BJ (cell line): ENCODE measurements at regions not wholly inside any gene's neighbourhood (a gene's known extent, or its start where the extent isn't known, plus 50 kb on each side); places are given as distances from the start of the nearest gene placed in this dataset.
"Not testable (repeated sequence)": the region's sequence is repeated elsewhere in the genome, so short reads cannot be mapped to it uniquely, and the experiment has no call there.

Experiments used
- CTCF ChIA-PET: fragments of 350-600 bp; formaldehyde crosslinking; extraction: SDS; loops from one replicate; lab custom pipeline; 2021; ENCODE audit warnings: antibody characterized with exemption, inconsistent platforms; lab: Yijun Ruan, JAX
- POLR2A ChIA-PET: fragments of 300-600 bp; sonication (Branson Sonifier 250); formaldehyde crosslinking; extraction: SDS; loops from one replicate; lab custom pipeline; 2021; ENCODE audit warnings: antibody characterized with exemption; lab: Charles Lee
- DNase-seq: peaks from one replicate; pipeline ENCODE4 v3.0.0-alpha.2; 2011; ENCODE audit warnings: low read depth
- H3K27me3 ChIP-seq: 2 replicates; pipeline ENCODE4 v1.6.0; 2011; ENCODE audit warnings: low read length; ENCODE audit not compliant: control insufficient read depth, insufficient read depth
- H3K36me3 ChIP-seq: 2 replicates; pipeline ENCODE4 v1.5.1; 2011; ENCODE audit warnings: low read length; ENCODE audit not compliant: control insufficient read depth, insufficient read depth
- H3K4me3 ChIP-seq: 2 replicates; pipeline ENCODE4 v1.5.1; 2011; ENCODE audit warnings: low read depth, mild to moderate bottlenecking, control low read depth, low read length
- TF ChIP-seq, protein P1 (sequence below): IDR thresholded peaks from 2 replicates; pipeline ENCODE4 v1.5.1; 2011; ENCODE audit warnings: low read depth, mild to moderate bottlenecking, control low read depth, inconsistent platforms, low read length, moderate library complexity; ENCODE audit not compliant: insufficient read depth

DNA sequence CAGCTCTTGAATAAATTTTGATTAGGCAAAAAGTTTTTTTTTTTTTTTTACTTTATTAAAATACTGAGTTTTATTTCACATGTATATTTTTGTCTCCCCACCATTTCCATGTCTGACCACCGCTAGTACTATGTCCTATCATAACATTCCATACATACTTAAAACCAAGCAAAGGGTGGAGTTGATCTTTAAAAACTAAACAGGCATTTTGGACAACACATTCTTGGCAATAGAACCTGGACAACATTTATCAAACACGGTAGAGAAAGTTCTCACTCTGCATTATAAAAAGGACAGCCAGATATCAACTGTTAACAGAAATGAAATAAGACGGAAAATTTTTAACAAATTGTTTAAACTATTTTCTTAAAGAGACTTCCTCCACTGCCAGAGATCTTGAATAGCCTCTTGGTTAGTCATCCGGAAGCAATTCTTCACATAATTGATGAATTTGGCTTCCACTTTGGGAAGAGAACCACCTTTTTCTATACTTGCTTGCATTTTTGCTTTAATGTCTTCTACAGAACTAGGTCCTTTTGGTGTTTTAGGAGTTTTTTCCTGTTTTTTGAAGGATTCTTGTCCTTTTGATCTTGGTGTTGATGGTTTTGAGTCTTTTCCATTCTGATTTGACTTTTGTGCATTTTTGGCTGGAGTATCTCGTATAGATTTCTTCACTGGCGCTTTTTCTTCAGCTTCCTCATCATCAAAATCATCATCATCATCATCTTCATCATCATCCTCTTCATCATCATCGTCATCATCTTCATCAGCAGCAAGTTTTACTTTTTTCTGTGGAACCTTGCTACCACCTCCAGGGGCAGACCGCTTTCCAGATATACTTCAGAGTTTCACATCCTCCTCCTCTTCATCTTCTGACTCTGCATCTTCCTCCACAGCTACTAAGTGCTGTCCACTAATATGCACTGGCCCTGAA is 58.7 kb downstream of the POU5F2 start:
- H3K4me3 ChIP-seq, POLR2A ChIA-PET, DNase-seq, H3K27me3 ChIP-seq, H3K36me3 ChIP-seq: not testable (repeated sequence)
- CTCF ChIA-PET: interaction anchor here (0.6 to 0.9 kb wide), 3 partner anchors 16 to 663 kb away, joined by 3 to 4 read pairs (median 4); no protein-coding TSS in a partner anchor

DNA sequence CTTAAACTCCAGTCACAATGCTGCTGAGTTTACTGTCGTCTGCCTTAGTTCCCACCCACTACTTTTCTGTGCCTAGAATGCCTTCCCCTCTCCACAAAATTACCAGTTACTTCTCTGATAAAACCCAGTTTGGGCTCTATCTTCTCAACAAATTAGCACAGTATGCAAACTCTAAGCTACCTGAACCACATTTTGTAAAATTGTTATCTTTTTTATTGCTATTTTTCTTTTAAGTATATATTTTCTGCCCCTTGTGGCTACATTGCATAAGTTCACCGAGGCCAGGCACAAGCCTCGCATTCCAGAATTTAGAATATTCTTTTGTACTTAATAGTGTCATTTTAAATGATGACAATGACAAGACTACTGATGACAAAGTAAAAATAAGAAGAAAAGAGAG is 60.0 kb downstream of the POU5F2 start:
- POLR2A ChIA-PET: no interaction called here

DNA sequence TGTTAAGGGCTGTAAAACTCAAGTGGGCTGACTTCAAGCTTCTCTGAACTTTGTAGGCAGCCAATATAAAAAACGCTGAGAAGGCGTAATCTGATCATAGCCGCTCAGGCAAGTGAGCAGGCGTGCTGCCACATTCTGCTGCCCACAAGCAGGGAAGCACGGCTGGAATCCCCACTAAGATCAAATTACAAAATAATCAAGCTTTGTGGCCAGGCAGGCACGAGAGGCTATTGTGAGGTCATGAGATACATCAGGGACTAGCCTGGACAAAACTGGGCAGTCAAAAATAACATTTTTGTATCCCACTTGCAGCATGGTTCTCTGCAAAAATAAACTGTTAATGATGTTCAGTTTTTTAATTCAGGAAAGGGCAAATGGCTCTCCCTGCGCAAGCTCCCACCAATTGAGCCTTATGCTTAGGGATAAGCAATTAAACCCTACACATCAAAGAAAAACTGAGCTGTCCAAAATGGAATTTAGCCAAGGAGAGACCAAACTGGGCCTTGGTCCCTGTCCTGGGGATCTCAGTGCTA is 64.0 kb downstream of the POU5F2 start:
- peak; percentile 88 for DNase-seq
- TF ChIP-seq, protein P1, sequence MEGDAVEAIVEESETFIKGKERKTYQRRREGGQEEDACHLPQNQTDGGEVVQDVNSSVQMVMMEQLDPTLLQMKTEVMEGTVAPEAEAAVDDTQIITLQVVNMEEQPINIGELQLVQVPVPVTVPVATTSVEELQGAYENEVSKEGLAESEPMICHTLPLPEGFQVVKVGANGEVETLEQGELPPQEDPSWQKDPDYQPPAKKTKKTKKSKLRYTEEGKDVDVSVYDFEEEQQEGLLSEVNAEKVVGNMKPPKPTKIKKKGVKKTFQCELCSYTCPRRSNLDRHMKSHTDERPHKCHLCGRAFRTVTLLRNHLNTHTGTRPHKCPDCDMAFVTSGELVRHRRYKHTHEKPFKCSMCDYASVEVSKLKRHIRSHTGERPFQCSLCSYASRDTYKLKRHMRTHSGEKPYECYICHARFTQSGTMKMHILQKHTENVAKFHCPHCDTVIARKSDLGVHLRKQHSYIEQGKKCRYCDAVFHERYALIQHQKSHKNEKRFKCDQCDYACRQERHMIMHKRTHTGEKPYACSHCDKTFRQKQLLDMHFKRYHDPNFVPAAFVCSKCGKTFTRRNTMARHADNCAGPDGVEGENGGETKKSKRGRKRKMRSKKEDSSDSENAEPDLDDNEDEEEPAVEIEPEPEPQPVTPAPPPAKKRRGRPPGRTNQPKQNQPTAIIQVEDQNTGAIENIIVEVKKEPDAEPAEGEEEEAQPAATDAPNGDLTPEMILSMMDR: no peak
- ChIA-PET CTCF (no interaction called here), POLR2A (no interaction called here)
- no peaks in the 10 kb centered on the region for H3K36me3 ChIP-seq
- H3K27me3 ChIP-seq: no peaks in the 10 kb centered on the region
- no peak overlapping the region for H3K4me3 ChIP-seq

More for the DNA sequence above, 60.0 kb downstream of the POU5F2 start:
- Histone ChIP-seq H3K36me3 (no peaks in the 10 kb centered on the region), H3K27me3 (no peaks in the 10 kb centered on the region), H3K4me3 (no peak overlapping the region)
- no peak for DNase-seq
- CTCF ChIA-PET: interaction anchor here (0.6 to 1.5 kb wide), 5 partner anchors 9 to 255 kb away, joined by 3 to 6 read pairs (median 4); no protein-coding TSS in a partner anchor
- TF ChIP-seq, protein P1: 0 out of 2 replicates have a peak, but pooled peaks have one; percentile 23

DNA sequence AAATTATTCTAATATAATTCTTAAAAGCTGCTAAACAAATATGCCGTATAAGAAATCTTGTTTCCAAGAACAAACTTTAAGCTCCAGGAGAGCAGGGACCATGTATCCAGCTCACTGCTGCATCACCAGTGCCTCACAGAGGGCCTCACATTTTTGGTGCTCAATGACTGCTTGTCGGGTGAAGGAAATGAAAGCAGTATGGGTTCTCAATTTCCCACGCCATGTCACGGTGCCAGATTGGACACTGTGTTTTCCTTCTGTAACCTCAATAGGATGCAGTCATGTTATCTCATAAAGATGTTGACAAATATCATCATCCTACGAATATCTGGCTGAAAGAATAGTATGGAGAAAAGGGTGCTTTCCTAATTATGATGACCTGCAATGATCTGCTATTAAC is 64.7 kb downstream of the POU5F2 start:
- POLR2A ChIA-PET: no interaction called here
- DNase-seq: no peak
- CTCF ChIA-PET: interaction anchor here (0.7 kb wide), 1 partner anchor 41 kb away, joined by 3 read pairs; no protein-coding TSS in a partner anchor
- H3K36me3 ChIP-seq: no peaks in the 10 kb centered on the region
- TF ChIP-seq, protein P1: no peak
- no peak overlapping the region for H3K4me3 ChIP-seq
- H3K27me3 ChIP-seq: no peaks in the 10 kb centered on the region

DNA sequence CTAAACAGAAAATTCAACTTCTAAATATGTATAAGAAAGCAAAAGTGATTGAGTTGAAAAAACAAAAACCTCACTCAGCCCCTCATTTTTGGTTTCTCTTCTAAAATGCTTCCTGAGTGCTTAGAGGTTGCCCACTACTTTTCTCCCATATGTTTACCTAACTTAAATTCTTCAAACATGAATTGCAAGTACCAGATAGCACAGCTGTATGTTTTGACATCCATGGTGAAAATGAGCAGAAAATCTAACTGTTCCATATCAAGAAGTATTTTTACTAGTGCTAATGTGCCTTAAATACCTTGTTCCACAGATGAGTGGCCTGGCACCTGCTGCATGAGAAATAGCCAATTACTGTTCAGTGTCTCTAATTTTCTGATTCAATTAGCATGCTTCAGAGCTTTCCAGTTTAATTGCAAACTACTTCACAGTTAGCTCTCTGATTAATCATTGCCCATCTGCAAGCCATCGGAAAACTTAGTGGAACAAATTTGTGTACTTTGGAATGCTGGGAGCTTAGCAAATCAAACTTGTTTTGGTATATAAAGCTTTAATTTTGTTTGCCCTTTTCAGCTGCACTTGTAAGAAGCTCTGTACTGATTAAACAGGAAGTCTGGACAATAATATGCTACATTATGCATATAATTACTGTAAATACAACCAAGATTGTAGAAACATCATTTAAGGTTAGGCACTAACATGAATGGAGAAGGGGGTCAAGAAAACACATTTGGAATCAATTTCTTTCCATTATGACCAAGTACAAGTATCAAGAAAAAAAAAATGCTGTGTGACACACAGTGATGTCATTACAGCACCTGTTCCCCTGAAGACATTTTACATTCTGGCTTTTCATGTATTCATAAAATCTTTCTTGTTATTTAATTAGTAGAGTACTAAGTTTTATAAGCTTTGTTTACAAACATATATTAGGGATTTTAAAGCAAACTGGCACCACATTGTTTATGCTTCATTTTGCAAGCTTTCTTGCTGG is 65.6 kb downstream of the POU5F2 start:
- CTCF ChIA-PET: interaction anchor here (1.9 kb wide), 1 partner anchor 11 kb away, joined by 7 read pairs; no protein-coding TSS in a partner anchor
- no peak overlapping the region for H3K4me3 ChIP-seq
- POLR2A ChIA-PET: no interaction called here

More for the DNA sequence above, 65.6 kb downstream of the POU5F2 start:
- Histone ChIP-seq H3K36me3 (no peaks in the 10 kb centered on the region), H3K27me3 (no peaks in the 10 kb centered on the region)
- TF ChIP-seq, protein P1: no peak
- DNase-seq: no peak
